HepG2 (cell line): ENCODE measurements at regions not wholly inside any gene's neighbourhood (a gene's known extent, or its start where the extent isn't known, plus 50 kb on each side); places are given as distances from the start of the nearest gene placed in this dataset.

Experiments
- ATAC-seq: fragments of 200-7000 bp; cut with Tn5 transposase; 3 replicates; pipeline ENCODE4 v1.9.1; 2020; ENCODE audit warnings: mild to moderate bottlenecking, moderate library complexity
- BruUV-seq: library from RNA; stranded (reverse); fragments of 400-500 nt; replicated peaks from 2 replicates; lab custom pipeline; 2021; lab: Mats Ljungman, UMichigan
- CTCF ChIA-PET: fragments of 300-600 bp; formaldehyde crosslinking; extraction: SDS; loops from one replicate; lab custom pipeline; 2021; ENCODE audit warnings: low total read pairs, inconsistent platforms, low intra/inter-chr PET ratio; lab: Yijun Ruan, JAX
- POLR2A ChIA-PET: fragments of 350-600 bp; sonication (Branson Sonifier 250); formaldehyde crosslinking; loops from one replicate; lab custom pipeline; 2020; ENCODE audit warnings: antibody characterized with exemption, inconsistent platforms; lab: Yijun Ruan, JAX
- DNase-seq: peaks from one replicate; pipeline ENCODE4 v3.0.0-alpha.2; 2015; ENCODE audit warnings: low spot score
- FAIRE-seq: peaks from 3 replicates; lab custom pipeline; 2011; peaks lifted over from hg19 to GRCh38; lab: Jason Lieb, UNC
- H2AFZ ChIP-seq: one replicate; pipeline ENCODE4 v1.6.1; 2011; ENCODE audit warnings: low read length, inconsistent platforms
- H3K27ac ChIP-seq: fragments of 300-600 bp; 3 replicates; pipeline ENCODE4 v1.8.0; 2011; ENCODE audit warnings: mixed run types, mild to moderate bottlenecking, mixed read lengths, low read length, inconsistent platforms; ENCODE audit not compliant: insufficient read depth; ENCODE audit errors: extremely low read length
- H3K27me3 ChIP-seq, 2 experiments: fragments of 200-600 bp in 1 of 2; 2 replicates in 1 of 2; 3 replicates in 1 of 2; pipeline versions ENCODE4 v1.6.0 to v1.8.0; 2011; ENCODE audit warnings: low read length in 2 of 2, mild to moderate bottlenecking in 2 of 2, moderate library complexity in 2 of 2, inconsistent platforms in 1 of 2; ENCODE audit not compliant: insufficient read depth in 2 of 2, control insufficient read depth in 1 of 2
- H3K36me3 ChIP-seq, 2 experiments: fragments of 200-600 bp in 1 of 2; replicated peaks in 1 of 2; 2 replicates in 1 of 2; 3 replicates in 1 of 2; pipeline versions ENCODE4 v1.5.1 to v1.8.0; 2011; ENCODE audit warnings: low read length in 2 of 2, inconsistent platforms in 1 of 2; ENCODE audit not compliant: insufficient read depth in 2 of 2, control insufficient read depth in 1 of 2
- H3K4me1 ChIP-seq: 2 replicates; pipeline ENCODE4 v1.5.1; 2012; ENCODE audit warnings: low read length, inconsistent platforms; ENCODE audit not compliant: insufficient read depth
- H3K4me2 ChIP-seq: 2 replicates; pipeline ENCODE4 v1.6.0; 2011; ENCODE audit warnings: low read depth, low read length, inconsistent platforms
- H3K4me3 ChIP-seq, 3 experiments: fragments of 200-600 bp in 1 of 3; sonication (generic), shearing (Covaris generic) in 1 of 3; replicated peaks in 1 of 3; 2 replicates each; pipeline ENCODE4 v1.5.1; 2011 to 2016; ENCODE audit warnings: low read length in 3 of 3, inconsistent platforms in 2 of 3, low read depth in 2 of 3, mild to moderate bottlenecking in 2 of 3, control low read depth in 1 of 3, mixed read lengths in 1 of 3; ENCODE audit not compliant: insufficient read depth in 1 of 3
- H3K79me2 ChIP-seq: one replicate; pipeline ENCODE4 v1.6.1; 2011; ENCODE audit warnings: low read length, inconsistent platforms; ENCODE audit not compliant: insufficient read depth
- H3K9ac ChIP-seq: 2 replicates; pipeline ENCODE4 v1.6.0; 2011; ENCODE audit warnings: mild to moderate bottlenecking, low read depth, low read length, inconsistent platforms; ENCODE audit not compliant: insufficient read depth
- H3K9me3 ChIP-seq: 2 replicates; pipeline ENCODE4 v1.5.1; 2012; ENCODE audit warnings: mild to moderate bottlenecking, low read length
- H4K20me1 ChIP-seq: 2 replicates; pipeline ENCODE4 v1.6.0; 2011; ENCODE audit warnings: inconsistent platforms, mild to moderate bottlenecking, low read length, moderate library complexity; ENCODE audit not compliant: insufficient read depth
- ZNF644 ChIP-seq: IDR thresholded peaks from 2 replicates; pipeline ENCODE4 v1.6.1; 2016; ENCODE audit warnings: low read depth
- WGBS: methylation state at CpG from one replicate; pipeline ENCODE4 v1.1.6; 2017; ENCODE audit warnings: low lambda C conversion rate; 5-methylcytosine and 5-hydroxymethylcytosine counted together
- in situ Hi-C: cut with HindIII; loops from 2 replicates; pipeline ENCODE4 v1.10.0; 2017; ENCODE audit warnings: low pct_unique_long_range_greater_than_20kb; ENCODE audit not compliant: extremely low pct_ligation_motif_present
- intact Hi-C: fragments of 100-400 bp; cut with micrococcal nuclease; formaldehyde crosslinking; loops from one replicate; pipeline ENCODE4 v1.10.0; 2022; ENCODE audit not compliant: unreplicated experiment
- TF ChIP-seq, protein P1 (sequence below): sonication (generic); formaldehyde crosslinking; IDR thresholded peaks from 2 replicates; pipeline ENCODE4 v1.4.0; 2020; ENCODE audit warnings: missing genetic modification reagents

DNA sequence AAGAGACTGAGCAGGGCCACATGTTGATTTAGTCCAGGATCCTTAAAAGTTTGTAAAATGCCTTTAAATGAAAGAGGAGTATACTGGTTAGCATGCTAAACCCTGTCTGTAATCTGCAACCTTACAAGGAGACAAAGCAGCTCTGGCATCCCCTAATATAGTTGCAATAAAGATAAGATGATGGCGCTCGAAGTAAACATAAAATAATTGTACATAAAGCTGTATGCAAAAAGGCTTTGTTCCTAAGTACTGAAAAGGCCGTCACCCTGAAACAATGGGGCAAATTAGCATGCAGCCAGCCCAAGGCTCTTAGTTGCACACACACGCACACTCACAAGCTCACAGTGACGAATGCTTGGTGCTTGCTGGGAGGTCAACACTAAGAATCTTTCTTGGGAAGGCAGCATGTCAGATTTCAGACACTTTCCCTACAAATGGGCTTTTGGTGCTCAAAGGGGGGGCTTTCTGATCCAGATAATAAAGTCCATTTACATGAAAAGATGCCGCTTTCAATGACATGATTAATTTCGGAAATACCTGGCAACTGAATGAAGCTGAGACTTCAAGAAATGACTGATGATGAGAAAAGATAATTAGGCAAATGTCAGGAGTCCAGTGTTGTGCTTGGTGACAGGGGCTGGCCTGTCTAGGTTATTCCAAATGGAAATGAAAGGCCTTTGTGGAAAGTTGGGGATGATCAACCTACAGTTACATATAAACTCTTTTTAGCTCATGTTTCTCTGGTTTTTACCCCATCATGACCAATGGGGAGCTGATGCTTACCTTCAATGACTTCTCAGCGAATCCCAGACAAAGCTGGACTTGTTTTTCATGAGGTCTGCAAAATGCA is 370.3 kb downstream of the MEIS1 start:
- DNase-seq (no peak), FAIRE-seq (no peak), ATAC-seq (no peak)
- Histone ChIP-seq H3K4me2 (no peak overlapping the region), H3K36me3 (no peaks in the 10 kb centered on the region), H3K9me3 (no peaks in the 10 kb centered on the region), H3K9ac (no peak overlapping the region), H3K79me2 (no peaks in the 10 kb centered on the region), H3K27me3 (no peaks in the 10 kb centered on the region), H3K4me1 (peaks cover 11% of the 10 kb centered on the region), H2AFZ (no peak overlapping the region), H3K27ac (no peak overlapping the region), H3K4me3 (no peak overlapping the region), H4K20me1 (no peaks in the 10 kb centered on the region)
- 33% methylated on average over 8 of the region's 8 CpGs for WGBS
- in situ Hi-C loops (no loop called here), intact Hi-C loops (no loop called here)
- POLR2A ChIA-PET, result no interaction called here
- TF ChIP-seq, protein P1, sequence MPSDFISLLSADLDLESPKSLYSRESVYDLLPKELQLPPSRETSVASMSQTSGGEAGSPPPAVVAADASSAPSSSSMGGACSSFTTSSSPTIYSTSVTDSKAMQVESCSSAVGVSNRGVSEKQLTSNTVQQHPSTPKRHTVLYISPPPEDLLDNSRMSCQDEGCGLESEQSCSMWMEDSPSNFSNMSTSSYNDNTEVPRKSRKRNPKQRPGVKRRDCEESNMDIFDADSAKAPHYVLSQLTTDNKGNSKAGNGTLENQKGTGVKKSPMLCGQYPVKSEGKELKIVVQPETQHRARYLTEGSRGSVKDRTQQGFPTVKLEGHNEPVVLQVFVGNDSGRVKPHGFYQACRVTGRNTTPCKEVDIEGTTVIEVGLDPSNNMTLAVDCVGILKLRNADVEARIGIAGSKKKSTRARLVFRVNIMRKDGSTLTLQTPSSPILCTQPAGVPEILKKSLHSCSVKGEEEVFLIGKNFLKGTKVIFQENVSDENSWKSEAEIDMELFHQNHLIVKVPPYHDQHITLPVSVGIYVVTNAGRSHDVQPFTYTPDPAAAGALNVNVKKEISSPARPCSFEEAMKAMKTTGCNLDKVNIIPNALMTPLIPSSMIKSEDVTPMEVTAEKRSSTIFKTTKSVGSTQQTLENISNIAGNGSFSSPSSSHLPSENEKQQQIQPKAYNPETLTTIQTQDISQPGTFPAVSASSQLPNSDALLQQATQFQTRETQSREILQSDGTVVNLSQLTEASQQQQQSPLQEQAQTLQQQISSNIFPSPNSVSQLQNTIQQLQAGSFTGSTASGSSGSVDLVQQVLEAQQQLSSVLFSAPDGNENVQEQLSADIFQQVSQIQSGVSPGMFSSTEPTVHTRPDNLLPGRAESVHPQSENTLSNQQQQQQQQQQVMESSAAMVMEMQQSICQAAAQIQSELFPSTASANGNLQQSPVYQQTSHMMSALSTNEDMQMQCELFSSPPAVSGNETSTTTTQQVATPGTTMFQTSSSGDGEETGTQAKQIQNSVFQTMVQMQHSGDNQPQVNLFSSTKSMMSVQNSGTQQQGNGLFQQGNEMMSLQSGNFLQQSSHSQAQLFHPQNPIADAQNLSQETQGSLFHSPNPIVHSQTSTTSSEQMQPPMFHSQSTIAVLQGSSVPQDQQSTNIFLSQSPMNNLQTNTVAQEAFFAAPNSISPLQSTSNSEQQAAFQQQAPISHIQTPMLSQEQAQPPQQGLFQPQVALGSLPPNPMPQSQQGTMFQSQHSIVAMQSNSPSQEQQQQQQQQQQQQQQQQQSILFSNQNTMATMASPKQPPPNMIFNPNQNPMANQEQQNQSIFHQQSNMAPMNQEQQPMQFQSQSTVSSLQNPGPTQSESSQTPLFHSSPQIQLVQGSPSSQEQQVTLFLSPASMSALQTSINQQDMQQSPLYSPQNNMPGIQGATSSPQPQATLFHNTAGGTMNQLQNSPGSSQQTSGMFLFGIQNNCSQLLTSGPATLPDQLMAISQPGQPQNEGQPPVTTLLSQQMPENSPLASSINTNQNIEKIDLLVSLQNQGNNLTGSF, result no peak
- no peak for TF ChIP-seq ZNF644 (CRISPR knock-in tag)
- CTCF ChIA-PET, result no interaction called here
- no TSS peak for BruUV-seq
